T-helper 1 cell treated with Interleukin-12 subunit alpha and Interleukin-12 subunit beta and Interleukin-4 antibody, amounts not matched to agents 30 μg/mL and 1 μg/mL, for 36 hours (primary cell): ENCODE measurements at regions not wholly inside any gene's neighbourhood (a gene's known extent, or its start where the extent isn't known, plus 50 kb on each side); places are given as distances from the start of the nearest gene placed in this dataset.

Experiments used
- H3K27ac Mint-ChIP-seq: one replicate; pipeline ENCODE4 v1.8.0; 2021; ENCODE audit warnings: mild to moderate bottlenecking, mixed read lengths
- H3K27me3 Mint-ChIP-seq: one replicate; pipeline ENCODE4 v1.8.0; 2021; ENCODE audit warnings: low read depth, mixed read lengths
- H3K36me3 Mint-ChIP-seq: one replicate; pipeline ENCODE4 v1.8.0; 2021; ENCODE audit warnings: low read depth, mixed read lengths
- H3K4me1 Mint-ChIP-seq: one replicate; pipeline ENCODE4 v1.8.0; 2021; ENCODE audit warnings: low read depth, mixed read lengths
- H3K4me3 Mint-ChIP-seq: one replicate; pipeline ENCODE4 v1.8.0; 2021; ENCODE audit warnings: mild to moderate bottlenecking, moderate library complexity, mixed read lengths
- H3K9me3 Mint-ChIP-seq: one replicate; pipeline ENCODE4 v1.8.0; 2021; ENCODE audit warnings: mixed read lengths

DNA sequence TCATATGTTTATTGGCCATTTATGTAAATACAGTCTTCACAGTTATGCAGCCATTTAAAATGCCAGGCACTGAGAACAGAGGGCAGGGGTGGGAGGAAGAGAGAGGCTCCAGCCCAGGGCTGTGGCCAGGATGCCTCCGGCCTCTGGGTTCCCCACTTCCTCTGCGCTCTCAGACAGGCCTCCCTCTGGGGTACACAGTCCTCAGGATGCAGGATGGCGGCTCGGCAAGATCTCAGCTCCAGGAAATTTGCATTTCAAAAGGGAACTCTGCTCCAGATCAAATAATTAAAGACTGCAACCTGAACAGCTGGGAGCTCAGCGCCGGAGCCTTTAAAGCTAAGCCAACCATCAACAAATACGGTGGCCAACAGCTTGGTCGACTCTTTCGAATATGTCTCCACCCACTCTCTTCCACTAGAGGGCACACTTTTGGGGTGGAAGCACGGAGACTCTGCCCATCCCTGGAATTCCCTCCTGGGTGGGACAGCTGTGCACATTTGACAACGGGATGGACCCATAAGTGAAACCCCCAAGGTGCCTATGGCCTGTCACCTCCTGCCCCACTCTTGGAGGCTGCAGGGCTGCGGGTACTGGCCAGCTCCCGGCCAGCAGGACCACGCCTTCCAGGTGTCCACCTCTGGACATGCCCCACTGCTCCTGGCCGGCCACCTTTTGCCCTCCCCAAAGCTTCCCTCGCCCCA is 1044.7 kb downstream of the BRD1 start:
- no peaks in the 10 kb centered on the region for H3K27me3 Mint-ChIP-seq

DNA sequence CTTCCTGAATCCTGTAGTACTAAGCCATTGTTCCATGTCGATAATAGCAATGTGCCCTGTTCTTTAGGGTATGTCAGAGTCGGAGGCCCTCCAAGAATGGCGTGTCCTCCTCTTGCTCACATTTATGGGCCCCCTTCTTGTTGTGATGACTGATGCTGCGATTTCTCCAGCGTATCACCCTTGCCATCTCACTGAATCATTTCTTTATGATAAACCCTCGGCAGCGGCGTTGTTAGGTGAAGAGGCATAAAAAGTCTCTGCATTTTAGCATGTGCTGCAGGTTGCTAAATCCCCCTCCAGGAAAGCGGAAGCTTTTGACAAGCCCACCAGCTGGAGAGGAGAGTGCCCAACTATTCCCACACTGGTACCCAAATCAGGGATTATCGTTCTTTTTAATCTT is 1045.3 kb downstream of the BRD1 start:
- Mint-ChIP-seq H3K27ac (no peak overlapping the region), H3K4me3 (no peak overlapping the region), H3K36me3 (no peaks in the 10 kb centered on the region), H3K27me3 (no peaks in the 10 kb centered on the region), H3K4me1 (no peaks in the 10 kb centered on the region), H3K9me3 (peaks cover 6% of the 10 kb centered on the region)

More for the DNA sequence above, 1044.7 kb downstream of the BRD1 start:
- H3K4me3 Mint-ChIP-seq = no peak overlapping the region
- no peak overlapping the region for H3K27ac Mint-ChIP-seq
- peaks cover 3% of the 10 kb centered on the region for H3K9me3 Mint-ChIP-seq
- H3K4me1 Mint-ChIP-seq = no peaks in the 10 kb centered on the region
- no peaks in the 10 kb centered on the region for H3K36me3 Mint-ChIP-seq

DNA sequence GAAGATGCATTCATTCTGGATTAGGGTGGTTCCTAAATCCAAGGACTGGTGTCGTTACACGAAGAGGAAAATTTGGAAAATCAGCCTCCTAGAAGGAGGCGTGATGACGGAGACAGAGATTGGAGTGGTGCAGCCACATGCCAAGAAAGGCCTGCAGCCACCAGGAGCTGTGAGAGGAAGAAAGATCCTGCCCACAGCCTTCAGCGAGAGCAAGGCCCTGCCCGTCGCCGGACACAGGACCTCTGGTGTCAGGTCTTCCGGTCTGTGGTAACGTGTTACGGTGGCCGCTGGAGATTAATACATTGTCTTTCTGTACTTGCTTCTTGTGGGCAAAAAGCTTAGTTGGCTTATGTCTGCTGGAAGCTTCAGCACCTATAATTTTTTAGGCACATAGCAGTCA is 1045.8 kb downstream of the BRD1 start:
- H3K27me3 Mint-ChIP-seq = no peaks in the 10 kb centered on the region
- no peaks in the 10 kb centered on the region for H3K4me1 Mint-ChIP-seq
- H3K36me3 Mint-ChIP-seq = no peaks in the 10 kb centered on the region
- peaks cover 8% of the 10 kb centered on the region for H3K9me3 Mint-ChIP-seq
- no peak overlapping the region for H3K4me3 Mint-ChIP-seq
- H3K27ac Mint-ChIP-seq = no peak overlapping the region

DNA sequence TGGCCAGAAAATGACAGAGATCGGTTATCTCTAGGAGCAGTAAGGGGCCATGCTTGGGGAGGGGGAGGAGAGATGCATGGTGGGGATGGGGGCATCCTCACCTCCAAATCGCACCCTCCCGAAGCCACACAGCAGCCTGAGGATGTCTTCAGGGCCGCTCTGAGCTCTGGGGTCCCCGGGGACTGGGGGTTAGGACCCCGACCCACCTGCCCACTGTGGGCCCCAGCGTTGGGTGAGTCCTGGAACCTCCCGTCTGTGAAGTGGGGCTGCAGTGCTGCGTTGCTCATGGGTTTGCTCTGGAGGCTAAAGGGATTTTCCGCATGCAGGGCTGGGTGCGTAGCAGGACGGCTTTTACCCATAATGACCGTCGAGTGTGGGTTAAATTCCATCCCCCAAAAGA is 1046.3 kb downstream of the BRD1 start:
- Mint-ChIP-seq H3K27ac (no peak overlapping the region), H3K9me3 (peaks cover 12% of the 10 kb centered on the region), H3K4me3 (no peak overlapping the region), H3K27me3 (no peaks in the 10 kb centered on the region), H3K4me1 (no peaks in the 10 kb centered on the region), H3K36me3 (no peaks in the 10 kb centered on the region)

DNA sequence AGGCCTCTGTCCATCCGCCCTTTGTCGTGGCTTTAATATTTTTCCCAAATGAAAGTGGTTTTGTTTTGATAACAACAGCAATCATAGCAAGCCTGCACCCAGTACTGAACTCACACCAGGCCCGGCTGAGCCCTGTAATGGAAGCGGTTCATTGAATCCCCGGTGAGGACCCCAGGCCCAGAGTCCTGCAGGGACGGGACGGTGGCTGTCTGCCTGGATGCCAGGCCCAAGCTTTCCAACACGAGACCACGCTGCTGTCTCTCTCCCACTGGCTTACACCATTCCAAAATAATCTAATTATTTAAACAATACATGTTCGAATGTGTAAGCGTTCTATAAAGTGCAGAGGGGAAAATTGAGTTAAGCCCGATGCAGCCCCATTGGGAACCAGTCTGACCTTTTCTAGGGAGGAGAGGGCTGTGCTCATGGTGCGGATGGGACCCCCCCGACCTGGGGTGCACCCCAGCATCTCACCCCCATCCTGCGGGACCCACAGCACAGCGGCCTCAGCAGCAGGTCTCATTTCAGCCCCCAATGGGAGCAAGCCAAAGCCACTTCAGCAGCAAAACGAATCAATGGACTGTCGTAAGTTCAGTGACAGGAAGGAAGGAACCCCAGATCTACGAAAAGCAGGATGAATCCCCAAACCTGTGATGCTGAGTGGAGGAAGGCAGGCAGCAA is 1046.9 kb downstream of the BRD1 start:
- Mint-ChIP-seq H3K27me3 (no peaks in the 10 kb centered on the region), H3K4me1 (no peaks in the 10 kb centered on the region), H3K9me3 (peaks cover 19% of the 10 kb centered on the region), H3K36me3 (no peaks in the 10 kb centered on the region), H3K27ac (no peak overlapping the region), H3K4me3 (no peak overlapping the region)

DNA sequence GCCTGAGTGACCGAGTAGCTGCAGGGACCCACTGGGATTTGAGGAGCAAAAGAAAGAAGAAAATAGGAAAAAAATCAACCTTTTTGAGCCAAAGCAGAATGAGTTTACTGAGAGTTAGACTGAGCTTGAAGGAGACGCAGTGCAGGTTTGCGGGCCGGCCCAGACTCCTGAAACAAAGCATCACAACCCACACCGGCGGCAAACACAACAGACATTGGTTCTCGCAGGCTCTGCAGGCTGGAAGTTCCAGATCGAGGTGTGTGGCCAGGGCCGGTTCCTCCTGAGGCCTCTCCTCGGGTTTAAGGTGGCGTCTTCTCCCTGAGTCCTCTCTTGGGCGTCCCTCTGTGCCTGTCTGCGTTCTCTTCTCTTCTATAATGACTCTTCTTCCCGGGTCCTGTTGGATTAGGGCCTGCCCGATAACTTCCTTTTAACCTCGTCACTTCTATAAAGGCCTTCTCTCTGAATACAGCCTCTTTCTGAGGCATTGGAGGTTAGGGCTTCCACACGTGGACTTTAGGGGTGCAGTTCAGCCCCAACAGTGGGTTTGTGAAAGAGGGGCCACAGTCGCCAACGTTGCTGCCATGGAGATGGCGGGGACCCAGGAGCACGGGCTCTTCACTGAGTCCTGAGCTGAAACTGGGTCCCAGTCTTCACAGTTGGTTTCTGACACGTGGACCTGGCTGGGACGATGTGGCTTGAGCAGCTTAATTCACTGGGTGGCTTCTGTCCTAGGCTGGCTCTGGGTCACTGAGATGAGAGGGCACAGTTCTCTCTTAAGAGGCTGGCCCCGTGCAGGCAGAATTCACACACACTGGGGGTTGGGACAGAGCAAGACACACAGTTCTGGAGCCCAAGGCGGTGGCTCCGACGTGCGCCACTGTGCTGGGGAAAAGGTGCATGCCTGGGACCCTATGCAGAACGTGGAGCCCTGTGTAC is 1047.7 kb downstream of the BRD1 start:
- no peak overlapping the region for H3K27ac Mint-ChIP-seq
- H3K9me3 Mint-ChIP-seq = peaks cover 22% of the 10 kb centered on the region
- no peaks in the 10 kb centered on the region for H3K4me1 Mint-ChIP-seq
- no peaks in the 10 kb centered on the region for H3K27me3 Mint-ChIP-seq
- no peaks in the 10 kb centered on the region for H3K36me3 Mint-ChIP-seq
- no peak overlapping the region for H3K4me3 Mint-ChIP-seq

DNA sequence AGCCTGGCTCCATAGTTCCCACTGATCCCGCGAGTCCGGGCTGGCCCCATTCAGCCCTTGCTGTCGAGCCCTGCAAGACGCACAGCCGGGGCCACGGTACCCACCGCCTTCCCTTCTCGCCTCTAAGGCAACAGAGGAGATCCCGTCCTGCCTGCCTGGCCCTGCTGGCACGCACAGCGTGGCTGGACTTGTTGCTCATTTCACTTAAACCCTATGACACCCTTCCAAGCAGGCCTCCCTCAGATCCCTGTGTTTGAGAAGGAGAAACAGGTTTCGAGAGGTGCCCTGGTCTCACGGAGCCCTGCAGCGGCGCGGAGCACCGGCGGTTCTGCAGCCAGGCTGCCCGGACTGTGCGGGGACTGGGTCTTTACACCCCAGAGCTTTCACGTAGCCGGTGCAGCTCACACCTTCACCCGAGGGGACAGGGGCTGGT is 1048.4 kb downstream of the BRD1 start:
- Mint-ChIP-seq H3K36me3 (no peaks in the 10 kb centered on the region), H3K27ac (no peak overlapping the region), H3K4me3 (no peak overlapping the region), H3K27me3 (no peaks in the 10 kb centered on the region), H3K4me1 (no peaks in the 10 kb centered on the region), H3K9me3 (peaks cover 22% of the 10 kb centered on the region)

DNA sequence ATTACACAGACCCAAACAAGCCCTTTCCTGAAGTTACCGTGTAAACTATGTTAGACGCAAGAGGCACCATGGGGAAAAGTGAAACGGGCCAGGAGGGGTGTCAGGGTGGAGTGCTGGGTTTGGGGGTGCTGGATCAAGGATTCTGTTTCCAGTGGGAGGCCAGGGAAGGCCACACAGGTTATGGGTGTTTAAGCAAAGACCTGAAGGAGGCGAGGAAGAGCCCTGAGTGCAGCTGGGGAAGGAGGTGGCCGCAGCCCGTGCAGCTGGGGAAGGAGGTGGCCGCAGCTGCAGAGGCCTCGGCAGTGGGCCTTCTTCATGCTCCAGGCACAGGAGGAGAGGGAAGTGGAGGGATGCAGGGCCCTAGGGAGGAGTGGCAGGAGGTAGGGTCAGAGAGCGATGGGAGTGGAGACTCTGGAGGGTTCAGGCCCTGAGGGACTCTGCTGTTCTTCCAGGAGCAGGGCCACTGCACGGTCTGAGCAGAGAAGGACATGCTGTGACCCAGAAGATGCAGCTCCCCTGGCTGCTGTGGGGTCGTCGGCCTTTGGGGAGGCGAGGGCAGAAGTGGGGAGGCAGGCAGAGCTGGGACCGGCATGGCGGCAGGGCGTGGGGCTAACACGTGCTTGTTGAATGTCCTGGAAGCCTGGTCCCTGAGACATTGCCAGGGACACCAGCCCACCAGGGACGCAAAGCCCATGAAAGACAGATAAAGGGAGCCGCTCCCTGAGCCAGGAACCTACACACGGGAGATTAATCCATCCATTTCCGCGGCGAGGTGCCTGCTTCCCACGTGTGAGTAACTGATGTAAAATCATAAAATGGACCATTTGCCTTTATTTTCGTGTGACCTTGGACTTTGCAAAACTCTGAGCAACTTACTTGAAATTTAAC is 1049.1 kb downstream of the BRD1 start:
- Mint-ChIP-seq H3K9me3 (peaks cover 22% of the 10 kb centered on the region), H3K36me3 (no peaks in the 10 kb centered on the region), H3K27ac (no peak overlapping the region), H3K27me3 (no peaks in the 10 kb centered on the region), H3K4me3 (no peak overlapping the region), H3K4me1 (no peaks in the 10 kb centered on the region)

DNA sequence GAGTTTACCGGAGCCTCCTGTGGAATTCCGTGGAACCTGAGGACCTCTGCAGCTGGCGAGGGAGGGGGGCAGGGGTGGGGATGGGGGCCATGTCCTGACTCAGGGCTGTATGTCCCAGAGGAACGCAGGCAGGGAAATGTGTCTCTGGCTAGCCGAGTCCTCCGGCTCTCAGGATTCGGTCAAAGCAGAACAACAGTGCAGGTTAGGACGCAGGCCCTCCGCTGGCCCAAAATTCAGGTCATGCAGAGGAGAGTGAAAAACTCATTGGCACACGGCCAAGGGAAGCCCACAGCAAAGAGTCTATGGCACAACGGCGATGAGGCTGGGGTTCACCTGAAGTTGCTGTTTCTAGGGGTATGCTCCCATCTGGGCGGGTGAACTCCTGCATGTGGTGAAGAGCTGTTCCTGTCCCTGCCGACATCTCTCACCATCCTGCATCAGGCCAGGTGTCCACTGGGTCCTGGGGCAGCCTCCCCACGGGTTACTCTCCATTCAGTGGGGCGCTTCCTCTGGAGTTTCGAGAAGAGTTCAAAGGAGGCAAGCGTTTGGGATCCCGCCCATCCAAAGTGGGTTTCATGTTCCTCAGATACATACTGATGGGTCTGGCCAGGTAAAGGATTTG is 1055.3 kb downstream of the BRD1 start:
- H3K36me3 Mint-ChIP-seq = no peaks in the 10 kb centered on the region
- no peaks in the 10 kb centered on the region for H3K27me3 Mint-ChIP-seq
- no peak overlapping the region for H3K27ac Mint-ChIP-seq
- peaks cover 17% of the 10 kb centered on the region for H3K9me3 Mint-ChIP-seq
- no peak overlapping the region for H3K4me3 Mint-ChIP-seq
- no peaks in the 10 kb centered on the region for H3K4me1 Mint-ChIP-seq

DNA sequence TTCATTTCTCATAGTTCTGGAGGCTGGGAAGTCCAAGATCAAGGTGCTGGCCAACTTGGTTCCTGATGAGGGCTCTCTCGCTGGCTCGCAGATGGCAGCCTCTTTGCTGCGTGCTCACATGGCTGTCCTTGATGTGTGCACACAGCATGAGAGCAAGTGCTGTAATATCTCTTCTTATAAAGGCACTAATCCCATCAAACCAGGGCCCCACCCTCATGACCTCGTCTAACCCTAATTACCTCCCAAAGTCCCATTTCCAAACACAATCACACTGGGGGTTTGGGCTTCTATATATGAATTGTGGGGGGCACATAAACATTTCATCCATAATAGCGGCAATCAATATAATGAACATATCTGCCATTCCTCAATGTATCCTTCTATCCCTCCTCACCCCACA is 1062.1 kb downstream of the BRD1 start:
- no peaks in the 10 kb centered on the region for H3K9me3 Mint-ChIP-seq

DNA sequence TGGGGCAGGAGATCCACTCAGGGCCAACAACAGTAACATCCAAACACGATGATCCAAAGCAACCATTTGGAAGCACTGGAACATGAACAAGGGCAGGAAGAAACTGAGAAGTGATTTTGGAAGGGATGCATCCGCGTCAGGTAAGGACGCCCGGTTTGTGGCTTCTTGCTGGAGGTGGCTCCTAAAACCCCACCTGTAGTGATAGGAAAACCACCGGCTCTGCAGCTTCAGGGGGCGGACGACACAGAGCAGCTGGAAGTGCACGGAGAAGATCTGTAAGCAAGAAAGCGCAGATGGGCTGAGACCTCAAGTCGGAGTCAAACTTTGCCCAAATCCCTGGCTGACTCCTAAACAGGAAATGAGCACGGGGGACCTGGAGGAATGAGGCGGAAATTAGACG is 1066.1 kb downstream of the BRD1 start:
- Mint-ChIP-seq H3K4me1 (no peaks in the 10 kb centered on the region), H3K4me3 (no peak overlapping the region), H3K9me3 (no peaks in the 10 kb centered on the region), H3K27me3 (no peaks in the 10 kb centered on the region), H3K27ac (no peak overlapping the region), H3K36me3 (no peaks in the 10 kb centered on the region)

More for the DNA sequence above, 1062.1 kb downstream of the BRD1 start:
- H3K36me3 Mint-ChIP-seq = no peaks in the 10 kb centered on the region
- H3K27ac Mint-ChIP-seq = no peak overlapping the region
- no peak overlapping the region for H3K4me3 Mint-ChIP-seq
- no peaks in the 10 kb centered on the region for H3K27me3 Mint-ChIP-seq
- no peaks in the 10 kb centered on the region for H3K4me1 Mint-ChIP-seq

DNA sequence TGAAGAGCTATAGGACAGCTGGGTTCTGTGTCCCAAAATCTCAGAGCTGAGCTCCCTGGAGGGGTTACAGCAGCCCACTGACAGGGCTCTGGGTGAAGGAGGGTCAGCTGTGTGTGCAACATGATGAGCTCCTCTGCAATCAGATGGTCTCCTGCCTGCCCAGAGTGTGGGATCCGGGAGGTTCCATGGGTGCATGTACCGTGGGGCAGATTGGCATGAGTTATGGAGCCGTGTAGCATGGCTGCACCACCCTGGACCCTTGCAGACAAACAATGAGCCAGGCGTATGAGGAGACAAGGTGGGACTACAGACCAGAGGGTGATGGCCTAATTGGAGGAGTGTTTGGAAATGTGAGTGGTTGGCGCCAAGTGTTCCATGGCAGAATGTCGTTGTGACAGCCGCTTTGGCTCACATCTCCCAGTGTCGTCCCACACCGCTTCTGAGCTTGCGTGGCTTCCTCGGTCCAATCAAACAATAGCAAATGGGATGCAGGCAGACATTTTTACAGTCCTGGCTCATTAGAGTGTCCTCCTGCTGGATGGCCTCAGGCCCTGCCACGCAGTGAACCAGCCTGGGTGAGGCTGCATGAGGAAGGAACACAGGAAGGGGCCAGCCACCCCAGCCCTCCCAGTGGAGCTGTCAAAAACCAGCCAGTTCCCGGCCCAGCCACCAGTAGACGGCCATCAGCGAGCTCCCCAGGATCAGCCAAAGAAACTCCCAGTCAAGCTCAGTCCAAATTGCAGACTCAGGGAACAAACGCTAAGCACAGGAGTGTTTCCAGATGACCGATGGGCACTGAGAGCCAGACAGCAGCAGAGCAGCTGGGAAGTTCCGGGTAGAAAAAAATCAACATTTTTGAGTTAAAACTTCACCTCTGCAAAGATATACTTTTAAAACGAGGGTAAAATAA is 1066.9 kb downstream of the BRD1 start:
- no peaks in the 10 kb centered on the region for H3K4me1 Mint-ChIP-seq
- no peak overlapping the region for H3K27ac Mint-ChIP-seq
- no peaks in the 10 kb centered on the region for H3K36me3 Mint-ChIP-seq
- no peaks in the 10 kb centered on the region for H3K9me3 Mint-ChIP-seq
- H3K4me3 Mint-ChIP-seq = no peak overlapping the region
- H3K27me3 Mint-ChIP-seq = no peaks in the 10 kb centered on the region
